A673 (cell line): ENCODE measurements at regions not wholly inside any gene's neighbourhood (a gene's known extent, or its start where the extent isn't known, plus 50 kb on each side); places are given as distances from the start of the nearest gene placed in this dataset.

Source experiments
- BruUV-seq: library from RNA; stranded (reverse); fragments of 400-500 nt; replicated peaks from 2 replicates; lab custom pipeline; 2021; lab: Mats Ljungman, UMichigan
- CTCF ChIA-PET: fragments of 300-600 bp; sonication (Branson Sonifier 250); formaldehyde crosslinking; loops from one replicate; lab custom pipeline; 2022; ENCODE audit warnings: antibody characterized with exemption; lab: Charles Lee
- POLR2A ChIA-PET: fragments of 300-600 bp; sonication (Branson Sonifier 250); formaldehyde crosslinking; loops from one replicate; lab custom pipeline; 2022; ENCODE audit warnings: antibody characterized with exemption; ENCODE audit not compliant: low non-redundant PET; lab: Charles Lee
- DNase-seq: peaks from one replicate; pipeline ENCODE4 v3.0.0-alpha.2; 2015; ENCODE audit warnings: low spot score
- H3K27ac ChIP-seq: fragments of 200-600 bp; sonication (generic); 2 replicates; pipeline ENCODE4 v1.5.1; 2016; ENCODE audit warnings: mixed run types, low read depth, mild to moderate bottlenecking, mixed read lengths, antibody characterized with exemption, low read length; ENCODE audit not compliant: poor library complexity, severe bottlenecking
- H3K27me3 ChIP-seq: fragments of 200-600 bp; sonication (generic); replicated peaks from 2 replicates; pipeline ENCODE4 v1.6.1; 2017; ENCODE audit warnings: mixed run types, low read depth, mild to moderate bottlenecking, mixed read lengths, antibody characterized with exemption, low read length; ENCODE audit not compliant: insufficient read depth, poor library complexity
- H3K36me3 ChIP-seq: fragments of 200-600 bp; sonication (generic); 2 replicates; pipeline ENCODE4 v1.6.1; 2016; ENCODE audit warnings: mixed run types, mild to moderate bottlenecking, mixed read lengths, antibody characterized with exemption, low read length; ENCODE audit not compliant: insufficient read depth, poor library complexity, severe bottlenecking
- H3K4me1 ChIP-seq: fragments of 200-600 bp; sonication (generic); 2 replicates; pipeline ENCODE4 v1.6.1; 2017; ENCODE audit warnings: mixed run types, mild to moderate bottlenecking, mixed read lengths, antibody characterized with exemption, low read length; ENCODE audit not compliant: insufficient read depth, poor library complexity, severe bottlenecking
- H3K4me3 ChIP-seq: fragments of 200-600 bp; sonication (generic); 2 replicates; pipeline ENCODE4 v1.5.1; 2016; ENCODE audit warnings: low read depth, mixed run types, mild to moderate bottlenecking, mixed read lengths, low read length; ENCODE audit not compliant: poor library complexity, severe bottlenecking
- H3K9me3 ChIP-seq: fragments of 200-600 bp; sonication (generic); 2 replicates; pipeline ENCODE4 v1.6.1; 2016; ENCODE audit warnings: mixed run types, low read depth, mild to moderate bottlenecking, mixed read lengths, antibody characterized with exemption, low read length; ENCODE audit not compliant: poor library complexity, severe bottlenecking
- CTCF ChIP-seq: fragments of 300-800, 200-600 bp; sonication (generic); conservative IDR thresholded peaks from 2 replicates; pipeline ENCODE4 v1.5.1; 2017; ENCODE audit warnings: low read depth, mild to moderate bottlenecking, antibody characterized with exemption, low read length, moderate library complexity, mixed read lengths
- EZH2 ChIP-seq: fragments of 200-600 bp; sonication (generic); IDR thresholded peaks from 2 replicates; pipeline ENCODE4 v1.6.1; 2017; ENCODE audit warnings: borderline replicate concordance, low read depth, mild to moderate bottlenecking, mixed read lengths, antibody characterized with exemption, low read length; ENCODE audit not compliant: poor library complexity, severe bottlenecking
- intact Hi-C: fragments of 100-400 bp; cut with micrococcal nuclease; formaldehyde crosslinking; loops from one replicate; pipeline ENCODE4 v1.10.0; 2022; ENCODE audit not compliant: unreplicated experiment

GRCh38 chr17:51455211-51455610, 194.9 kb downstream of the UTP18 start:
- no peaks in the 10 kb centered on the region for H3K36me3 ChIP-seq
- no peak for DNase-seq
- no peak overlapping the region for H3K27ac ChIP-seq
- no peaks in the 10 kb centered on the region for H3K9me3 ChIP-seq
- intact Hi-C loops = no loop called here
- H3K27me3 ChIP-seq = no peaks in the 10 kb centered on the region
- H3K4me3 ChIP-seq = no peak overlapping the region
- BruUV-seq = no TSS peak
- ChIA-PET CTCF (no interaction called here), POLR2A (no interaction called here)
- H3K4me1 ChIP-seq = no peaks in the 10 kb centered on the region
- no peak for TF ChIP-seq EZH2
- no peak for TF ChIP-seq CTCF

GRCh38 chr17:51455931-51456330, 195.6 kb downstream of the UTP18 start:
- H3K9me3 ChIP-seq = no peaks in the 10 kb centered on the region
- ChIA-PET POLR2A (no interaction called here), CTCF (interaction anchor here (0.6 kb wide), 1 partner anchor 20 kb away, joined by 3 read pairs; no protein-coding TSS in a partner anchor)
- H3K27me3 ChIP-seq = no peaks in the 10 kb centered on the region
- DNase-seq = no peak
- no peaks in the 10 kb centered on the region for H3K4me1 ChIP-seq
- no peak for TF ChIP-seq CTCF
- TF ChIP-seq EZH2 = no peak
- H3K27ac ChIP-seq = no peak overlapping the region
- no TSS peak for BruUV-seq
- no peaks in the 10 kb centered on the region for H3K36me3 ChIP-seq
- intact Hi-C loops = no loop called here
- H3K4me3 ChIP-seq = no peak overlapping the region

- BruUV-seq = no TSS peak
- Histone ChIP-seq H3K27ac (no peak overlapping the region), H3K9me3 (no peaks in the 10 kb centered on the region), H3K36me3 (no peaks in the 10 kb centered on the region), H3K4me1 (no peaks in the 10 kb centered on the region), H3K27me3 (no peaks in the 10 kb centered on the region), H3K4me3 (no peak overlapping the region)
- ChIA-PET CTCF (no interaction called here), POLR2A (no interaction called here)
- DNase-seq = no peak
- no peak for TF ChIP-seq EZH2
- no peak for TF ChIP-seq CTCF
- intact Hi-C loops = no loop called here
These were observed 196.6 kb downstream of the UTP18 start for GRCh38 chr17:51456942-51457341.
